AML-193 (cell line): ENCODE measurements at regions not wholly inside any gene's neighbourhood (a gene's known extent, or its start where the extent isn't known, plus 50 kb on each side); places are given as distances from the start of the nearest gene placed in this dataset.

Experiments used
- DNase-seq, 2 experiments: peaks; one replicate each; lab custom pipeline; 2025; lab: John Stamatoyannopoulos, UW

DNA sequence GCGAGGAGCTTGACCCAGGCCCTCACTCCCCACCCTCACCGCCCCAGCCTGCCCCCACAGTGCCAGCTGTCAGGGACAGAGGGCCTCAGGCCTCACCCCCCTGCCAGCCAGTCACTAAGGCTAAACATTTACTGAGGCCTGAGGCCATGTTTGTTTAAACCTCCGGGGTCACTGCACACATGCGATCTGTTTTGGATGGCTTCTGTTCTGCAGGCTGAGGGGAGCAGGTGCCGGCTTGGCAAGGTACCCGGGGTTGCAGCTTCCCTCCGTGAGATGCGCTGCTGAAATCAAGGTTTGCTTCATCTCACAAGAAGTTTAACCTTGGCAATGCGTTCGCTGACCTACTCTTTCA lies 103.3 kb upstream of the BOD1 start:
- DNase-seq = no peak

GRCh38 chr5:173720286-173720952 lies 104.0 kb upstream of the BOD1 start:
- DNase-seq = no peak

DNA sequence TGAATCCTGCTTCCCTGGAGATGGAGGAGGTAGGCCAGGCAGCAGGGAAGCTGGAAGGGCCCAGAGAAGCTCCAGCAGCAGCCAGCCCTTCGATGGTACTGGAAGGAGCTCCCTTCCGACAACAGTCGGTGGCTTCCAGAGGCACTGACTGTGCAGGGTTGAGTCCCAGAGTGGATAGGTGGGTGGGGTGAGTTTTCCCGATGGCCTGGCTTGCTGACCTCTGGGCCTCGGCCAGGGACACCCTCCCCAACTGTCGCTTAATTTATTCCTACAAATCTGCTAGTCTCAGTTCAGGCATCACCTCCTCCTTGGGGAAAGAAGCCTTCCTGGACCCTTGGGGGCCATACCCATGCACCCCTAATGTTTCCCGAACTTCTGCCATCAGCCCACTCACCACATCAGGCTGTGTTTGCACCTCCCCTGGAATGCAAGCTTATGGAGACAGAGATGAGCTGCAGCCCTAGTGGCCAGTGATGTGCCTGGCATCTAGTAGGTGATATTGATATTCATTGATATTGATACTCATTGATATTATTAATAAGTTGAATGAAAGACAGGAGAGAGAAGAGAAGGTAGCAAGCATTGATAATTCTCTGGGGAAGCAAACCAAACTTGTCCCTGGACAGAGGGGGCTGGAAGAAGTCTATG lies 104.6 kb upstream of the BOD1 start:
- no peak for DNase-seq

DNA sequence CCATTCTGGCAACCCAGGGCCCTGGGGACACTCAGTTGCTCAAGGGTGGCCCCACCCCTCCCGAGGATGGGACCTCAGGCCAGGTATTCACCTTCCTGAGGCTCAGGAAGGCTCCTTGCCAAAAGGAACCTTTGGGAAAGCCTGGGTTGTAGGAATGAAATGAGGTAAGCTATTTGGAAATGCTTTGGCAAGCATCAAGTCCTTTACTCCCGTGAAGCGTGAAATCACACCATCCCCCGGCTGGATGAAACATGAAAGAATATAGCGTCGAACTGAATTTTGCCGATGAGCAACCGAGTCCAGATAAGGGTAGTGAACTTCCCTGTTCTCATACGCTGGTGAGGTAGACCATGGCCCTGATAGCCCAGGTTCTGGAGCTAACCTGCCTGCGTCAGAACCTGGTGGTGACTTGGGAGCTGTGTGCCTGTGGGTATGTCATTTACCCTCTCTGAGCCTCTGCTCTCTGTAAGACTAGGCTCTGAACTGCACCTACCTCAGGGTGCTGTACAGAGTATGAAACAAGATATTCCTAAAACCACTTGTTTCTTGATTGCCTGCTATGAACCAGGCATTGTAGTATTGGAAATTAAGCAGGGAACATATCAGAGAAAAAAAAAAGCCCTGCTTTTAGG lies 105.3 kb upstream of the BOD1 start:
- no peak for DNase-seq

DNA sequence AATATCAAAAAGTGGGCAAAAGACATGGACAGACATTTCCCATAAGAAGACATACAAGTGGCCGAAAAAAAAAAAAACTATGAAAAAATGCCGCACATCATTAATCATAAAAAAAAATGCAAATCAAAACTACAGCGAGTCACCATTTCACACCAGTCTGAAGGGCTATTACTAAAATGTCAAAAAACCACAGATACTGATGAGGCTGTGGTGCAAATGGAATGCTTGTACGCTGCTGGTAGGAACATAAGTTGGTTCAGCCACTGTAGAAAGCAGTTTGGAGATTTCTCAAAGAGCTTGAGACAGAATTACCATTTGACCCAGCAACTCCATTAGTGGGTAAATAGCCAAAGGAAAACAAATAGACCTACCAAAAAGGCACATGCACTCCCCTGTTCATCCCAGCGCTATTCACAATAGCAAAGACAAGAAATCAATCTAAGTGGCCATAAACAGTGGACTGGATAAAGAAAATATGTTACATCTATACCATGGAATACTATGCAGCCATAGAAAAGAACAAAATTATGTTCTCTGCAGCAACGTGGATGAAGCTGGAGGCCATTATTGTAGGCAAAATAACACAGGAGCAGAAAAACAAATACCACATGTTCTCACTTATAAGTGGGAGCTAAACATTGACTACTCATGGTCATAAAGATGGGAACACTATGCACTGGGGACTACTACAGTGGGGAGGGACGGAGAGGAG lies 110.6 kb upstream of the BOD1 start:
- no peak for DNase-seq

DNA sequence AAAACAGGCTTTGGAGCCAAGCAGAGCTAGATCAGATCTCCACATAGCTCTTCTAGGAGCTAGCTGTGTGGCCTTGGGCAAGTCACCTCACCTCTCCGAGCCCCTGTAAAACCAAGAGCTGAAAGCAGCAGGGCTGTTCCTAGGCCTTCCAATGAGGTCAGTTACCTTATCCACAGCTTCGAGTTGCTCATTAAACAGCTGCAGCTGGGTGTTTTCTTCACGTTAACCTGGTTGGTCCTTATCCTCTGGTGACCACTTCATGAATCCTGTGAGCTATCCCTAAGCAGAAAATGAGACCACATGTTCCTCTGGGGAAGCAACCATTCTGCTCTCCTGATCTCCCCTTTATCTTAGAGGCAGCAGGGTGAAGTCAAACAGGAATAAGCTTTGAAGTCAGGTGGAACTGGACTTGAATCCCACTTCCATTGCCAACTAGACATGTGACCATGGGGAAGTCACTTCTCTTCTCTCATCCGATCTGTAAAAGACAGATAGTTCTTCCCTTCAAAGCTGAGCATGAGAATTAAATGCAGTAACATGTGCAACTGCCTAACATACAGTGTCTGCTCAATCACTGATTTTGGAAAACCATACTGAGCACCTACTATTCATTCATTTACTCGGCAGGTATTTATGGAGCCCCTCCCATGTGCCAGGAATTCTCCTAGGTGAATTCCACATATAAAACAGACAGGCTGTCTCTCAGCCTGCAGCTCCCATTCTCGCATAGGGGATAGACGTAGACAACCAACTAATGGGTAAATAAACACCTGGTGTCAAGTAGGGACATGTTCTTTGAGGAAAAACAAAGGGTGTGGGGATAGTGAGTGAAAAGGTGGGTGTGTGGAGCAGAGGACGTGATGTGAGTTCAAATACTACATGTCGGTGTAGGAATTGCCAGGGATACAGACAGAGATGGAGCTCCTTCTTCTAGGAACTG lies 111.7 kb upstream of the BOD1 start:
- no peak for DNase-seq

- DNase-seq = no peak
Observed at GRCh38 chr5:173729079-173729765, 112.8 kb upstream of the BOD1 start.

GRCh38 chr5:173730632-173731298 lies 114.3 kb upstream of the BOD1 start:
- no peak for DNase-seq

- no peak for DNase-seq
Observed at GRCh38 chr5:173733021-173733420, 116.6 kb upstream of the BOD1 start.

DNA sequence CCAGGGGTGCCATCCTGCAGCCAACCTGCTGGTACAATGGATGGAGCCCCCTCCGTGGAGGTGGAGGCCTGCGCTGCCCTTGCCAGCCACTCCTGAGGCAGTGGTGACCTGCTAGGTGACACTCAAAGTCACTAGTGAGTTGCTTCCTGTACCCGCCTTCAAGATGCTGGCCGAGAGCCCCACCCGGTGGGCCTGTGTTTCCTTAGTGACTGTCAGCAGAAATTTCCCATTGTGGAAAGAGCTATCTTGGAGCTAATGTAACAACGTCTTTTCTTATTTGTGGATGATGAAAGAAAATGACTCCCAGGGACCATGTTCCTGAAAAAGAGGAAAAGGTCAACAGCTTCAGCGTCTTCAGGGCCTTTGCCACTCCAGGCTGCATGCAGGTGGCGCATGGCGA lies 117.0 kb upstream of the BOD1 start:
- DNase-seq = no peak

DNA sequence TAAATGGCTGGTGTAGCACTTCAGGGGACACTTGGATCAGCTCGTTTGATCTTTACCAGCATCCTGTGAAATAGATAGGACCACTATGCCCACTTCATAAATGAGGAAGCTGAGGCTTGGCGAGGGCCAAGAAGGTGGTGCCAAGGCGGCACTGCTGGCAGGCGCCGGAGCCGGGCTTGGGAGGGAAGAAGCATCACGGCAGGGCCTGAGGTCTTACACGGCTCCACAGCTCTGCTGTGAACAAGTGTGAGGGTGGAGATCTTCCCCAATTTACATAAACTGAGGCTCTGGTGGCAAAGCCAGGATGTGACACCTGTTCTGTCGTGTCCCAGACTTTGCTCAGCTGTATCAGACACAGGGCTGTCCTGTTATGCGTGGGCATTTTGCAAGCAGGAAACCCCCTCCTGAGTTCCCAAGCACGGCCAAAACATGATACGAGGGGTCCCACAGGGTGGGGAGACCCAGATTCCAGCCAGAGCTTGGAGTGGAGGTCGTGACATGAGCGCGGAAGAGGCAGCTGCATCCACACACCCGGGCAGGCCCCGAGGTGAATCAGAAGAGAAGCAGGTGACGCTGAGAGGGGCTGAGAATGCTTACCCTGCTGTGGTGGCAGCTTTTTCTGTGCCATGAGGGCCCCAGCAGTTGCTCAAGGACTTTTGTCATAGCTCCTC lies 117.5 kb upstream of the BOD1 start:
- no peak for DNase-seq

GRCh38 chr5:173734716-173735115 lies 118.3 kb upstream of the BOD1 start:
- no peak for DNase-seq

GRCh38 chr5:173735184-173735583 lies 118.7 kb upstream of the BOD1 start:
- no peak for DNase-seq

- no peak for DNase-seq
Observed at GRCh38 chr5:173735691-173736090, 119.2 kb upstream of the BOD1 start.

DNA sequence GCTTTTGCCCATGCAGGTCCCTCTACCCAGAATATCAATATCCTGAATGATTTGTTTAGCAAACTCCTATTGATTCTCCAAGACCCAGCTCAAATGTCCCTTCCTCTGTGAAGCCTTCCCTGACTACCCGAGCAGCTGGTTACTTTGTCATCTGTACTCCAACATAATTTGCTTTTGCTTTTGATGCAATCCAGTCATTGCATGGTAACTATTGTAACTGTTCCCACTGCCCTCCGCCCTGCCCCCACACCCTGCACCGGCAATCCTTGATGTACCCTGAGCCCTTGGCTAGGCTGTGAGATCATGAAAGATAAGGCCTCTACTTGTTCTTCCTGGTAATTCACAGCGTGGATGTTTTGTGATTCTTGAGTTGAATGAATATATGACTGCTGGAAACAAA lies 119.9 kb upstream of the BOD1 start:
- DNase-seq = no peak

DNA sequence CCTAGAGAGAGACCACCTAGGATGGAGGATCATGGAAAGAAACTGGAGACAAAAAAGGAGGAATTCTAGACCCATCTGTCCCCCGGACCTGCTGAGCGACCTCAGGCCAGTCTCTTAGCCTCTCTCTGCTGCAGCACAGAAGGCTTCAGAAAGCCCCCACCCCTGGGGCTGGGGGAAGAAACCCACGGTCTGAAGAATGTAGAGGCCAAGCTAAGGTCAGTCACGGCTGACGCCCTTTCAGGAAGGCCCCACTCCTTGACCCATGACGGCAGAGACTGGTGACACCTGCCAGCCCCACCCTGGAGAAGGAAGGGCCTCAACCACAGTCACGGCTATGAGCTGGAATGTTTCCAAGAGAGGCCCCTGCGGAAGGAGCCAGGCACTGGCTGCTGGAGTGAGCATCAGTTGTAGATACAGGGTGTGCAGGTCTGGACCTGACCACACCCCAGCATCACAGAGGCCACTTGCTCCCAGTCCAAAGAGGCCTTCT lies 120.5 kb upstream of the BOD1 start:
- no peak for DNase-seq

DNA sequence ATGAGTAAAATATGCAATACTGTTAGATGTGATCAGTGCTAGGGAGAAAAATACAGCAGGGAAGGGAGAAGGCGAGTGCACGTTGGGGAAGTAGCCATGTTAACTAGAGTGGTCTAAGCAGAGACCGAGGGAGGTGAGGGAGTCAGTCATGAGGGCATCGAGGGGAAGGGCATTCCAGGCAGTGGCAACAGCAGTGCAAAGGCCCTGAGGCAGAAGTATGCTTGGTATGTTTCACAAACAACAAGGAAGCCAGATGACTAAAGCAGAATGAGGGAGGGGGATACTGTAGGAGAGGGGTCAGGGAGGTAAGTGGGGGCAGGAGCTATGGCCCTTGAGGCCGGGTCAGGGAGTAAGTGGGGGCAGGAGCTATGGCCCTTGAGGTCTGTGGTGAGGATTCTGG lies 123.3 kb upstream of the BOD1 start:
- no peak for DNase-seq

- DNase-seq = no peak
Observed at GRCh38 chr5:173740400-173740799, 124.0 kb upstream of the BOD1 start.

DNA sequence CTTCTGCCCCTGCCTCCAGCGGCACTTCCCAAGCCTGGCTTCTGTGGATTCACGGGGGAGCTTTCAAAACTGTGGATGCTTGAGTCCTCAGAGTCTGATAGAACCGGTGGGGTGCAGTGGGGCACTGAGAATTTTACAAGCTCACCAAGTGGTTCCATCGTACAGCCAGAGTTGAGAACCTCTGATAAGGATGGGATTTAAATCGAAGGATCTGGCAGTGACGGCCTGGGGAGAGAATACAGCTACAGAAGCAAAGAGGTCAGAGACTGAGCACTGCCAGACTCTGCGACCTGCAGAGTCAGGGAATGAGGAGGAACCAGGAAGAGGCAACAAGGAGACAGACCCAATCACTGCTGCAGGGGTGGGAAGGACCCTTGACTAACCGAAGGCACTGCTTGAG lies 124.6 kb upstream of the BOD1 start:
- no peak for DNase-seq
